ENCODE measurements at regions not wholly inside any gene's neighbourhood (a gene's known extent, or its start where the extent isn't known, plus 50 kb on each side); places are given as distances from the start of the nearest gene placed in this dataset.

GRCh38 chr1:87451229-87451920 lies 122.7 kb downstream of the LMO4 start:
- TF ChIP-seq, protein P1, sequence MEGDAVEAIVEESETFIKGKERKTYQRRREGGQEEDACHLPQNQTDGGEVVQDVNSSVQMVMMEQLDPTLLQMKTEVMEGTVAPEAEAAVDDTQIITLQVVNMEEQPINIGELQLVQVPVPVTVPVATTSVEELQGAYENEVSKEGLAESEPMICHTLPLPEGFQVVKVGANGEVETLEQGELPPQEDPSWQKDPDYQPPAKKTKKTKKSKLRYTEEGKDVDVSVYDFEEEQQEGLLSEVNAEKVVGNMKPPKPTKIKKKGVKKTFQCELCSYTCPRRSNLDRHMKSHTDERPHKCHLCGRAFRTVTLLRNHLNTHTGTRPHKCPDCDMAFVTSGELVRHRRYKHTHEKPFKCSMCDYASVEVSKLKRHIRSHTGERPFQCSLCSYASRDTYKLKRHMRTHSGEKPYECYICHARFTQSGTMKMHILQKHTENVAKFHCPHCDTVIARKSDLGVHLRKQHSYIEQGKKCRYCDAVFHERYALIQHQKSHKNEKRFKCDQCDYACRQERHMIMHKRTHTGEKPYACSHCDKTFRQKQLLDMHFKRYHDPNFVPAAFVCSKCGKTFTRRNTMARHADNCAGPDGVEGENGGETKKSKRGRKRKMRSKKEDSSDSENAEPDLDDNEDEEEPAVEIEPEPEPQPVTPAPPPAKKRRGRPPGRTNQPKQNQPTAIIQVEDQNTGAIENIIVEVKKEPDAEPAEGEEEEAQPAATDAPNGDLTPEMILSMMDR (IDR thresholded peaks at IDR 0.05; ENCODE audit: low read depth, low read length, missing input control) = no peak
- TF ChIP-seq ZBTB33 (IDR thresholded peaks at IDR 0.05) = no peak
- TF ChIP-seq EGR1 (IDR thresholded peaks at IDR 0.05; ENCODE audit: low read depth in 2 of 2) = no peak
- TF ChIP-seq JUND (IDR thresholded peaks at IDR 0.05) = no peak
- TF ChIP-seq FOXA2 (IDR thresholded peaks at IDR 0.05) = no peak
- peaks cover 0 to 1% (median 0%) of the 10 kb centered on the region in 4 donors for H3K9me3 ChIP-seq (ENCODE audit: control insufficient read depth in 4 of 4, low read length in 3 of 4)
- peaks cover 0 to 3% (median 0%) of the 10 kb centered on the region in 4 donors for H3K4me1 ChIP-seq (ENCODE audit: control insufficient read depth in 4 of 4, insufficient read depth in 4 of 4, low read length in 3 of 4)
- H3K36me3 ChIP-seq (ENCODE audit: control insufficient read depth in 4 of 4, insufficient read depth in 3 of 4, low read depth in 1 of 4, low read length in 3 of 4) = no peaks in the 10 kb centered on the region
- no peak overlapping the region for H3K4me3 ChIP-seq (ENCODE audit: low read depth in 1 of 3, low read length in 3 of 3)
- no peak overlapping the region for H3K27ac ChIP-seq (ENCODE audit: low read depth in 1 of 2, low read length in 2 of 2)
- 91% methylated on average over 5 of the region's 5 CpGs for WGBS
- no peaks in the 10 kb centered on the region for H3K27me3 ChIP-seq (ENCODE audit: control insufficient read depth in 4 of 4, insufficient read depth in 4 of 4, low read length in 3 of 4)
- no peak overlapping the region for H3K9ac ChIP-seq (ENCODE audit: low read depth in 1 of 2, low read length in 2 of 2)
- no peak for DNase-seq (ENCODE audit: low spot score)

GRCh38 chr1:87452648-87453047 lies 124.0 kb downstream of the LMO4 start:
- Histone ChIP-seq H3K9ac (ENCODE audit: low read depth in 1 of 2, low read length in 2 of 2) (no peak overlapping the region), H3K36me3 (ENCODE audit: control insufficient read depth in 4 of 4, insufficient read depth in 3 of 4, low read depth in 1 of 4, low read length in 3 of 4) (no peaks in the 10 kb centered on the region), H3K27me3 (ENCODE audit: control insufficient read depth in 4 of 4, insufficient read depth in 4 of 4, low read length in 3 of 4) (no peaks in the 10 kb centered on the region), H3K4me3 (ENCODE audit: low read depth in 1 of 3, low read length in 3 of 3) (no peak overlapping the region), H3K4me1 (ENCODE audit: control insufficient read depth in 4 of 4, insufficient read depth in 4 of 4, low read length in 3 of 4) (peaks cover 0 to 3% (median 0%) of the 10 kb centered on the region in 4 donors), H3K9me3 (ENCODE audit: control insufficient read depth in 4 of 4, low read length in 3 of 4) (peaks cover 0 to 1% (median 0%) of the 10 kb centered on the region in 4 donors), H3K27ac (ENCODE audit: low read depth in 1 of 2, low read length in 2 of 2) (no peak overlapping the region)
- DNase-seq (ENCODE audit: low spot score) = no peak
- TF ChIP-seq ZBTB33 (IDR thresholded peaks at IDR 0.05) (no peak), SP1 (IDR thresholded peaks at IDR 0.05) (no peak), EGR1 (IDR thresholded peaks at IDR 0.05; ENCODE audit: low read depth in 2 of 2) (no peak), ATF3 (IDR thresholded peaks at IDR 0.05) (no peak), REST (IDR thresholded peaks at IDR 0.05) (no peak), GABPA (IDR thresholded peaks at IDR 0.05 in 1 of 2, conservative IDR thresholded peaks at IDR 0.05 in 1 of 2) (no peak), RXRA (IDR thresholded peaks at IDR 0.05) (no peak), FOXA1 (IDR thresholded peaks at IDR 0.05) (no peak), TAF1 (conservative IDR thresholded peaks at IDR 0.05) (no peak), YY1 (IDR thresholded peaks at IDR 0.05) (no peak), HNF4G (IDR thresholded peaks at IDR 0.05) (no peak), JUND (IDR thresholded peaks at IDR 0.05) (no peak), RAD21 (IDR thresholded peaks at IDR 0.05) (no peak), NR2F2 (IDR thresholded peaks at IDR 0.05) (no peak)
- TF ChIP-seq, protein P2, sequence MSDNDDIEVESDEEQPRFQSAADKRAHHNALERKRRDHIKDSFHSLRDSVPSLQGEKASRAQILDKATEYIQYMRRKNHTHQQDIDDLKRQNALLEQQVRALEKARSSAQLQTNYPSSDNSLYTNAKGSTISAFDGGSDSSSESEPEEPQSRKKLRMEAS (IDR thresholded peaks at IDR 0.05) = no peak
- TF ChIP-seq, protein P1 (IDR thresholded peaks at IDR 0.05; ENCODE audit: low read depth, low read length, missing input control) = no peak
